ENCODE measurements at regions not wholly inside any gene's neighbourhood (a gene's known extent, or its start where the extent isn't known, plus 50 kb on each side); places are given as distances from the start of the nearest gene placed in this dataset.

DNA sequence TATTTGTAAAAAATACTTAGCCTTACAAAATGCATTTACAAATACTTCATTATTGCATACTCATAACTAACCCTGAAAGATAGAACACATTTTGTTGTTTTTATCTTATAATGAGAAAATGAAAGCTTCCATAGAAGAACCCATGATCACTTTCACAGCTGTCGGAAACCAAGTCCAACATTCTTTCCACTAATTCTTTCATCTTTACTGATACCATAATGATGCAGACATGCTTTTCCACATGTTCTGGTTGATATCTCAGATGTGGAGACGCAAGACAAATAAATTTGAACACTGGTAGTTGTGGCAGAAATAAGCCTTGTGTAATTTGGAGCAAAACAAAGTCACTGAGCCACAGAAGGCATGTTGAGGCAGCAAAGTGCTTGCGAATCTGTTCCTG, 136.0 kb downstream of the FBXO4 start:
- TF ChIP-seq CTCF (optimal IDR thresholded peaks at IDR 0.05 in 1 of 3, IDR thresholded peaks at IDR 0.05 in 1 of 3, conservative IDR thresholded peaks at IDR 0.05 in 1 of 3; ENCODE audit: extremely low read depth in 1 of 3, insufficient read depth in 2 of 3, low read length in 3 of 3) (no peak), EZH2 (IDR thresholded peaks at IDR 0.05; ENCODE audit: low read length) (no peak)
